ENCODE measurements at regions not wholly inside any gene's neighbourhood (a gene's known extent, or its start where the extent isn't known, plus 50 kb on each side); places are given as distances from the start of the nearest gene placed in this dataset.

GRCh38 chr21:35338881-35339632 is 290.0 kb upstream of the RUNX1 start:
- Histone ChIP-seq H3K4me3 (ENCODE audit: low read depth, low read length) (no peak overlapping the region), H3K79me2 (ENCODE audit: control insufficient read depth, insufficient read depth, low read length, unreplicated experiment) (no peaks in the 10 kb centered on the region), H2AFZ (ENCODE audit: low read length, unreplicated experiment) (no peak overlapping the region), H3K4me1 (ENCODE audit: control insufficient read depth, insufficient read depth, low read length, unreplicated experiment) (no peaks in the 10 kb centered on the region), H3K36me3 (ENCODE audit: insufficient read depth, low read length) (no peaks in the 10 kb centered on the region), H3K27ac (ENCODE audit: low read depth, low read length) (no peak overlapping the region), H3K27me3 (ENCODE audit: insufficient read depth, low read length) (no peaks in the 10 kb centered on the region)

- no peak overlapping the region for H3K4me3 ChIP-seq (ENCODE audit: low read depth, low read length)
- no peaks in the 10 kb centered on the region for H3K79me2 ChIP-seq (ENCODE audit: control insufficient read depth, insufficient read depth, low read length, unreplicated experiment)
- H2AFZ ChIP-seq (ENCODE audit: low read length, unreplicated experiment) = no peak overlapping the region
- no peaks in the 10 kb centered on the region for H3K36me3 ChIP-seq (ENCODE audit: insufficient read depth, low read length)
- H3K27ac ChIP-seq (ENCODE audit: low read depth, low read length) = no peak overlapping the region
- no peaks in the 10 kb centered on the region for H3K4me1 ChIP-seq (ENCODE audit: control insufficient read depth, insufficient read depth, low read length, unreplicated experiment)
- no peaks in the 10 kb centered on the region for H3K27me3 ChIP-seq (ENCODE audit: insufficient read depth, low read length)
Measured at GRCh38 chr21:35338281-35338680, 289.2 kb upstream of the RUNX1 start.

GRCh38 chr21:35337573-35337972 is 288.5 kb upstream of the RUNX1 start:
- Histone ChIP-seq H3K36me3 (ENCODE audit: insufficient read depth, low read length) (no peaks in the 10 kb centered on the region), H3K27ac (ENCODE audit: low read depth, low read length) (no peak overlapping the region), H3K4me1 (ENCODE audit: control insufficient read depth, insufficient read depth, low read length, unreplicated experiment) (no peaks in the 10 kb centered on the region), H3K79me2 (ENCODE audit: control insufficient read depth, insufficient read depth, low read length, unreplicated experiment) (no peaks in the 10 kb centered on the region), H3K4me3 (ENCODE audit: low read depth, low read length) (no peak overlapping the region), H3K27me3 (ENCODE audit: insufficient read depth, low read length) (no peaks in the 10 kb centered on the region), H2AFZ (ENCODE audit: low read length, unreplicated experiment) (no peak overlapping the region)

- H3K27me3 ChIP-seq (ENCODE audit: insufficient read depth, low read length) = no peaks in the 10 kb centered on the region
- no peaks in the 10 kb centered on the region for H3K36me3 ChIP-seq (ENCODE audit: insufficient read depth, low read length)
- no peak overlapping the region for H3K4me3 ChIP-seq (ENCODE audit: low read depth, low read length)
- H2AFZ ChIP-seq (ENCODE audit: low read length, unreplicated experiment) = no peak overlapping the region
- no peaks in the 10 kb centered on the region for H3K4me1 ChIP-seq (ENCODE audit: control insufficient read depth, insufficient read depth, low read length, unreplicated experiment)
- H3K79me2 ChIP-seq (ENCODE audit: control insufficient read depth, insufficient read depth, low read length, unreplicated experiment) = no peaks in the 10 kb centered on the region
- H3K27ac ChIP-seq (ENCODE audit: low read depth, low read length) = no peak overlapping the region
Measured at GRCh38 chr21:35336534-35336933, 287.4 kb upstream of the RUNX1 start.

GRCh38 chr21:35335951-35336446 is 286.9 kb upstream of the RUNX1 start:
- Histone ChIP-seq H3K27me3 (ENCODE audit: insufficient read depth, low read length) (no peaks in the 10 kb centered on the region), H3K4me1 (ENCODE audit: control insufficient read depth, insufficient read depth, low read length, unreplicated experiment) (no peaks in the 10 kb centered on the region), H3K27ac (ENCODE audit: low read depth, low read length) (no peak overlapping the region), H3K4me3 (ENCODE audit: low read depth, low read length) (no peak overlapping the region), H3K79me2 (ENCODE audit: control insufficient read depth, insufficient read depth, low read length, unreplicated experiment) (no peaks in the 10 kb centered on the region), H2AFZ (ENCODE audit: low read length, unreplicated experiment) (no peak overlapping the region), H3K36me3 (ENCODE audit: insufficient read depth, low read length) (no peaks in the 10 kb centered on the region)

GRCh38 chr21:35333831-35334618 is 284.9 kb upstream of the RUNX1 start:
- no peak overlapping the region for H2AFZ ChIP-seq (ENCODE audit: low read length, unreplicated experiment)
- no peaks in the 10 kb centered on the region for H3K36me3 ChIP-seq (ENCODE audit: insufficient read depth, low read length)
- H3K27me3 ChIP-seq (ENCODE audit: insufficient read depth, low read length) = no peaks in the 10 kb centered on the region
- no peak overlapping the region for H3K4me3 ChIP-seq (ENCODE audit: low read depth, low read length)
- H3K79me2 ChIP-seq (ENCODE audit: control insufficient read depth, insufficient read depth, low read length, unreplicated experiment) = no peaks in the 10 kb centered on the region
- no peak overlapping the region for H3K27ac ChIP-seq (ENCODE audit: low read depth, low read length)
- H3K4me1 ChIP-seq (ENCODE audit: control insufficient read depth, insufficient read depth, low read length, unreplicated experiment) = no peaks in the 10 kb centered on the region

GRCh38 chr21:35332841-35333426 is 283.8 kb upstream of the RUNX1 start:
- H3K36me3 ChIP-seq (ENCODE audit: insufficient read depth, low read length) = no peaks in the 10 kb centered on the region
- no peaks in the 10 kb centered on the region for H3K4me1 ChIP-seq (ENCODE audit: control insufficient read depth, insufficient read depth, low read length, unreplicated experiment)
- no peak overlapping the region for H2AFZ ChIP-seq (ENCODE audit: low read length, unreplicated experiment)
- H3K27me3 ChIP-seq (ENCODE audit: insufficient read depth, low read length) = no peaks in the 10 kb centered on the region
- H3K27ac ChIP-seq (ENCODE audit: low read depth, low read length) = no peak overlapping the region
- no peaks in the 10 kb centered on the region for H3K79me2 ChIP-seq (ENCODE audit: control insufficient read depth, insufficient read depth, low read length, unreplicated experiment)
- no peak overlapping the region for H3K4me3 ChIP-seq (ENCODE audit: low read depth, low read length)

- peaks cover 7% of the 10 kb centered on the region for H3K4me1 ChIP-seq (ENCODE audit: control insufficient read depth, insufficient read depth, low read length, unreplicated experiment)
- no peak overlapping the region for H3K4me3 ChIP-seq (ENCODE audit: low read depth, low read length)
- no peak overlapping the region for H2AFZ ChIP-seq (ENCODE audit: low read length, unreplicated experiment)
- no peak overlapping the region for H3K27ac ChIP-seq (ENCODE audit: low read depth, low read length)
- no peaks in the 10 kb centered on the region for H3K27me3 ChIP-seq (ENCODE audit: insufficient read depth, low read length)
- no peaks in the 10 kb centered on the region for H3K36me3 ChIP-seq (ENCODE audit: insufficient read depth, low read length)
- H3K79me2 ChIP-seq (ENCODE audit: control insufficient read depth, insufficient read depth, low read length, unreplicated experiment) = no peaks in the 10 kb centered on the region
Measured at GRCh38 chr21:35329940-35330660, 281.0 kb upstream of the RUNX1 start.

- H3K4me3 ChIP-seq (ENCODE audit: low read depth, low read length) = no peak overlapping the region
- no peaks in the 10 kb centered on the region for H3K79me2 ChIP-seq (ENCODE audit: control insufficient read depth, insufficient read depth, low read length, unreplicated experiment)
- peaks cover 18% of the 10 kb centered on the region for H3K4me1 ChIP-seq (ENCODE audit: control insufficient read depth, insufficient read depth, low read length, unreplicated experiment)
- H2AFZ ChIP-seq (ENCODE audit: low read length, unreplicated experiment) = no peak overlapping the region
- no peaks in the 10 kb centered on the region for H3K36me3 ChIP-seq (ENCODE audit: insufficient read depth, low read length)
- no peak overlapping the region for H3K27ac ChIP-seq (ENCODE audit: low read depth, low read length)
- no peaks in the 10 kb centered on the region for H3K27me3 ChIP-seq (ENCODE audit: insufficient read depth, low read length)
Measured at GRCh38 chr21:35328856-35329455, 279.9 kb upstream of the RUNX1 start.

- no peaks in the 10 kb centered on the region for H3K79me2 ChIP-seq (ENCODE audit: control insufficient read depth, insufficient read depth, low read length, unreplicated experiment)
- H3K27me3 ChIP-seq (ENCODE audit: insufficient read depth, low read length) = no peaks in the 10 kb centered on the region
- H3K4me1 ChIP-seq (ENCODE audit: control insufficient read depth, insufficient read depth, low read length, unreplicated experiment) = peaks cover 29% of the 10 kb centered on the region
- no peak overlapping the region for H3K27ac ChIP-seq (ENCODE audit: low read depth, low read length)
- H3K36me3 ChIP-seq (ENCODE audit: insufficient read depth, low read length) = no peaks in the 10 kb centered on the region
- H2AFZ ChIP-seq (ENCODE audit: low read length, unreplicated experiment) = no peak overlapping the region
- no peak overlapping the region for H3K4me3 ChIP-seq (ENCODE audit: low read depth, low read length)
Measured at GRCh38 chr21:35326677-35327076, 277.6 kb upstream of the RUNX1 start.

Data from ACC112 (cell line).